Heart right ventricle (tissue), 16 donors: ENCODE measurements at regions not wholly inside any gene's neighbourhood (a gene's known extent, or its start where the extent isn't known, plus 50 kb on each side); places are given as distances from the start of the nearest gene placed in this dataset.
"Not testable (repeated sequence)": the region's sequence is repeated elsewhere in the genome, so short reads cannot be mapped to it uniquely, and the experiment has no call there.

Source experiments
- ATAC-seq, 8 donors: fragments of 200-7000 bp; cut with Tn5 transposase; one replicate each; pipeline ENCODE4 v1.9.1; 2020; ENCODE audit warnings: mild to moderate bottlenecking in 8 of 8, moderate library complexity in 8 of 8, moderate number of reproducible peaks in 1 of 8
- DNase-seq, 2 donors: peaks; one replicate each; pipeline ENCODE4 v3.0.0-alpha.2; 2020
- H3K27ac ChIP-seq, 10 donors: fragments of 200-600 bp; sonication (generic) in 2 of 10; one replicate each; pipeline versions ENCODE4 v1.5.0 to v1.8.0; 2020 to 2022; ENCODE audit warnings: mild to moderate bottlenecking in 3 of 10
- H3K27me3 ChIP-seq, 7 donors: fragments of 200-600 bp; one replicate each; pipeline ENCODE4 v1.8.0; 2021 to 2022; ENCODE audit warnings: mild to moderate bottlenecking in 2 of 7
- H3K36me3 ChIP-seq, 9 donors: fragments of 200-600 bp; sonication (generic) in 1 of 9; one replicate each; pipeline versions ENCODE4 v1.5.0 to v1.8.0; 2020 to 2022; ENCODE audit warnings: mild to moderate bottlenecking in 2 of 9
- H3K4me1 ChIP-seq, 9 donors: fragments of 200-600 bp; sonication (generic) in 1 of 9; one replicate each; pipeline versions ENCODE4 v1.5.0 to v1.8.0; 2020 to 2022; ENCODE audit warnings: mild to moderate bottlenecking in 4 of 9
- H3K4me3 ChIP-seq, 10 donors: fragments of 200-600 bp; sonication (generic) in 2 of 10; one replicate each; pipeline versions ENCODE4 v1.5.0 to v1.8.0; 2020 to 2022; ENCODE audit warnings: mild to moderate bottlenecking in 7 of 10, moderate library complexity in 2 of 10
- H3K9me3 ChIP-seq, 11 donors: fragments of 200-600 bp in 10 of 11; sonication (generic) in 2 of 11; one replicate each; pipeline versions ENCODE4 v1.5.0 to v1.8.0; 2013 to 2022; ENCODE audit warnings: mild to moderate bottlenecking in 2 of 11, control low read depth in 1 of 11, moderate library complexity in 1 of 11
- CTCF ChIP-seq, 9 donors: fragments of 200-600 bp; sonication (generic) in 2 of 9; IDR thresholded peaks; one replicate each; pipeline versions ENCODE4 v1.5.0 to v1.8.0; 2021 to 2022; ENCODE audit warnings: antibody characterized with exemption in 9 of 9, mild to moderate bottlenecking in 5 of 9, moderate library complexity in 1 of 9
- WGBS, 2 donors: extraction: QIAGEN DNeasy Blood & Tissue Kit; methylation state at CpG; one replicate each; pipeline ENCODE4 v1.1.7; 2013; ENCODE audit warnings: inconsistent platforms in 1 of 2; 5-methylcytosine and 5-hydroxymethylcytosine counted together
- intact Hi-C, 10 donors: fragments of 100-400 bp; cut with DNase I; formaldehyde crosslinking; loops; one replicate each; pipeline versions ENCODE4 v1.11.1 to v1.14.2; 2022
- donor health status: Arrhythmogenic right ventricular cardiomyopathy.
- donor health status: ischemic (EF 13 %, LVEDD 7.1; RV severe dilation, severe dysfunction).
- donor health status: healthy with polysubstance abuse.
- donor health status: DM: no; HTN: yes; CAD: no.
- donor health status: DM: no; HTN: no; CAD: no.
- donor health status: ischemic (EF 25% LVEDD 6.9; RV normal size, moderate dysfunction).
- donor health status: ischemic (EF 25% LVEDD 5.7; RV mildly dilated, moderate dysfunction).
- donor health status: healthy.
- donor health status: DM: yes; HTN: yes; CAD: no.
- donor health status: Ischemic cardiomyopathy.
- donor health status: ischemic (EF 35%, LVEDD 5.7; RV mildly dilated, moderate dysfunction).
- donor health status: nonischemic (EF 11% LVEDD 7.7; RV severe dilation, severe dysfunction).
- donor health status: DM: yes; HTN: yes; CAD: no.
- donor health status: PGD.
- donor health status: ischemic (EF 29% LVEDD 5.4; RV normal size, mild dysfunction).
- donor health status: nonischemic (EF 23%, LVEDD 6.1; RV moderate dilation, normal function).

DNA sequence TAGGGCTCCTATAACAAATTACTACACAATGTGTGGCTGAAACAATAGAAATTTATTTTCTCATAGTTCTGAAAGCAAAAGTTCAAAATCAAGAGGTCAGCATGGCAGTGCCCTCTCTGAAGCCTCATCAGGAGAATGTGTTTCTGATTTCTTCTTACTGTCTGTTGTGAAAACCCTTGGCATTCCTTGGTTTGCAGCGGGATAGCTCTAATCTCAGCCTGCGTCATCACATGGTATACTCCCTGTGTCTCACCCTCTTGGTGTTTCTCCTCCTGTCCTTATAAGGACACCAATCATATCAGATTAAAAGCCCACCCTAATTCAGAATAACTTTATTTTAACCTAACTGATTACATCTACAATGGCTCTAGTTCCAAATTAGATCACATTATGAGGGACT, 87.5 kb upstream of the CDH9 start:
- no peak for ATAC-seq
- no peak overlapping the region for H3K27ac ChIP-seq
- 33 to 49% methylated on average over 2 of the region's 2 CpGs for WGBS, 2 donors

DNA sequence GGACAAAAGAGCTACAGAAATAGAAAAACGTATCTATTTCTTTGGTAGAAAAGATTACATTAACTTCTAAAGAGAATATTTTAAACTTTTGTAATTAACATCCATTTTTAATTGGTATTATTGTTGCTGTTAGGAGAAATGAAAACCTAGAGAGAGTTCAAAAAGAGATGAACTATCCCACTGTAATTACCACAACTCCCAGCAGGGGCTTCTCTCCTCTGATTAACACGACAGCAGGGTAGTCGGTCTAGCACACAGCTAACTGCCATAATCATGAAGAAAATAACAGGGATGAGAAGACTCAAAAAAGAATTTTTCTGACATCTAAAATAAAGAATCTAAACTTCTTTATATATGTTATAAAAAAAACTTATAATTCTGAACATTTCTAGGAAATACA, 86.2 kb upstream of the CDH9 start:
- Histone ChIP-seq H3K36me3 (no peaks in the 10 kb centered on the region), H3K4me3 (no peak overlapping the region), H3K27ac (no peak overlapping the region), H3K27me3 (no peaks in the 10 kb centered on the region), H3K9me3 (peaks cover 0 to 17% (median 0%) of the 10 kb centered on the region in 11 donors), H3K4me1 (no peaks in the 10 kb centered on the region)
- 11 to 15% methylated on average over 3 of the region's 3 CpGs for WGBS, 2 donors
- DNase-seq = no peak
- intact Hi-C loops = no loop called here
- no peak for ATAC-seq
- TF ChIP-seq CTCF (IDR thresholded peaks at IDR 0.05) = peak in 7 of 9 donors; percentile 16 to 53 (median 37)

More for the DNA sequence above, 87.5 kb upstream of the CDH9 start:
- Histone ChIP-seq H3K4me3 (no peak overlapping the region), H3K36me3 (no peaks in the 10 kb centered on the region), H3K27me3 (no peaks in the 10 kb centered on the region), H3K4me1 (peaks cover 0 to 3% (median 0%) of the 10 kb centered on the region in 9 donors), H3K9me3 (peaks cover 0 to 7% (median 0%) of the 10 kb centered on the region in 11 donors)
- DNase-seq = no peak
- intact Hi-C loops = no loop called here
- TF ChIP-seq CTCF (IDR thresholded peaks at IDR 0.05) = no peak

DNA sequence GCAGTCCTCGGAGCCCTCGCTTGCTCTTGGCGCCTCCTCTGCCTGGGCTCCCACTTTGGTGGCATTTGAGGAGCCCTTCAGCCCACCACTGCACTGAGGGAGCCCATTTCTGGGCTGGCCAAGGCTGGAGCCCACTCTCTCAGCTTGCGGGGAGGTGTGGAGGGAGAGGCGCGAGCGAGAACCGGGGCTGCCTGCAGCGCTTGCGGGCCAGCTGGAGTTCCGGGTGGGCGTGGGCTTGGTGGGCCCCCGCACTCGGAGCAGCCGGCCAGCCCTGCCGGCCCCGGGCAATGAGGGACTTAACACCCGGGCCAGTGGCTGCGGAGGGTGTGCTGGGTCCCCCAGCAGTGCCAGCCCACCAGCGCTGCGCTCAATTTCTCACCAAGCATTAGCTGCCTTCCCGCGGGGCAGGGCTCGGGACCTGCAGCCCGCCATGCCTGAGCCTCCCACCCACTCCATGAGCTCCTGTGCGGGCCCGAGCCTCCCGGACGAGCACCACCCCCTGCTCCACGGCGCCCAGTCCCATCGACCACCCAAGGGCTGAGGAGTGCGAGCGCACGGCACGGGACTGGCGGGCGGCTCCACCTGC, 81.4 kb upstream of the CDH9 start:
- H3K27me3 ChIP-seq, H3K4me3 ChIP-seq, H3K36me3 ChIP-seq, H3K4me1 ChIP-seq, intact Hi-C loops, ATAC-seq, H3K27ac ChIP-seq, DNase-seq: not testable (repeated sequence)
- peaks cover 0 to 33% (median 0%) of the 10 kb centered on the region in 11 donors for H3K9me3 ChIP-seq
- 94 to 97% methylated on average over 32 to 38 of the region's 38 CpGs for WGBS, 2 donors

DNA sequence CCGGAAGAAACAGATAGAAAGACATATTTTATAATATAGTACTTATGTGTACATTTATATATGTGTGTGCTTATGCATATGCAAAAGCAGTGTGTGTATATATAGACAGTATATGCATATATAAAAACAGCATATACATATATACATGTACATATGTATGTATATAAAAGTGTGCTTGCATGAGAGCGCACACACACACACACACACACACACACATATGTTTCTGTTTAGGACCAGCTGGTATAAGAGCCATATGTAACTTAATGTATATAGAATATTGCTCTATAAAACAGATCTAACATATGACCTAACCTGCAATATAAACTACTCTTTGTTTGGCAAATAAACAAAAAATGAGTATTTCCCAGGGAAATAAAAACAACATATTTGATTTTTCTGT, 65.1 kb upstream of the CDH9 start:
- 66 to 80% methylated on average over 2 of the region's 2 CpGs for WGBS, 2 donors
- Histone ChIP-seq H3K27me3 (no peaks in the 10 kb centered on the region), H3K9me3 (no peaks in the 10 kb centered on the region), H3K4me3 (no peak overlapping the region), H3K27ac (no peak overlapping the region), H3K4me1 (no peaks in the 10 kb centered on the region), H3K36me3 (no peaks in the 10 kb centered on the region)
- TF ChIP-seq CTCF (IDR thresholded peaks at IDR 0.05) = no peak
- DNase-seq = no peak
- intact Hi-C loops = no loop called here
- ATAC-seq = no peak

DNA sequence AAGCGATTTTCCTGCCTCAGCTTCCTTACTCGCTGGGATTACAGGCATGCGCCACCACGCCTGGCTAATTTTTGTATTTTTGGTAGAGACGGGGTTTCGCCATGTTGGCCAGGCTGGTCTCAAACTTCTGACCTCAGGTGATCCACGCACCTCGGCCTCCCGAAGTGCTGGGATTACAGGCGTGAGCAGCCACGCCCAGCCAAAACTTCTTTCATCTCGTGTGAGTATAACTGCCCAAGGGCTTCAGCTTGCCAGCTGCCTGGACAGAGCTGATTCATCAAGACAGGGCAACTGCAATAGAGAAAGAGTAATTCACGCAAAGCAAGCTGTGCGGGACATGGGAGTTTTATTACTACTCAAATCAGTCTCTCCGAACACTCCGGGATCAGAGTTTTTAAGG, 57.4 kb upstream of the CDH9 start:
- ATAC-seq, H3K4me3 ChIP-seq, H3K9me3 ChIP-seq, H3K27me3 ChIP-seq, H3K27ac ChIP-seq, H3K36me3 ChIP-seq, H3K4me1 ChIP-seq, DNase-seq, intact Hi-C loops: not testable (repeated sequence)
- WGBS, 2 donors = 91 to 92% methylated on average over 16 of the region's 16 CpGs
